HK-2 (cell line): ENCODE measurements at regions not wholly inside any gene's neighbourhood (a gene's known extent, or its start where the extent isn't known, plus 50 kb on each side); places are given as distances from the start of the nearest gene placed in this dataset.
"Not testable (repeated sequence)": the region's sequence is repeated elsewhere in the genome, so short reads cannot be mapped to it uniquely, and the experiment has no call there.

Source experiments
- DNase-seq: peaks from one replicate; pipeline ENCODE4 v3.0.0-alpha.2; 2018; ENCODE audit not compliant: unreplicated experiment

- no peak for DNase-seq
Observed at GRCh38 chr9:22217254-22217653, 208.1 kb upstream of the CDKN2B start.

DNA sequence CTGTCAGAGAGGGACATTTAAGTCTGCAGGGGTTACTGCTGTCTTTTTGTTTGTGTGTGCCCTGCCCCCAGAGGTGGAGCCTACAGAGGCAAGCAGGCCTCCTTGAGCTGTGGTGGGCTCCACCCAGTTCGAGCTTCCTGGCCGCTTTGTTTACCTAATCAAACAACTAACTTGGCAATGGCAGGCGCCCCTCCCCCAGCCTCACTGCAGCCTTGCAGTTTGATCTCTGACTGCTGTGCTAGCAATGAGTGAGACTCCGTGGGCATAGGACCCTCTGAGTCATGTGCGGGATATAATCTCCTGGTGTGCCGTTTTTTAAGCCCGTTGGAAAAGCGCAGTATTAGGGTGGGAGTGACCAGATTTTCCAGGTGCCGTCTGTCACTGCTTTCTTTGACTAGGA, 216.8 kb upstream of the CDKN2B start:
- not testable (repeated sequence) for DNase-seq

- DNase-seq = no peak
Observed at GRCh38 chr9:22227986-22228385, 218.6 kb upstream of the DMRTA1 start.

DNA sequence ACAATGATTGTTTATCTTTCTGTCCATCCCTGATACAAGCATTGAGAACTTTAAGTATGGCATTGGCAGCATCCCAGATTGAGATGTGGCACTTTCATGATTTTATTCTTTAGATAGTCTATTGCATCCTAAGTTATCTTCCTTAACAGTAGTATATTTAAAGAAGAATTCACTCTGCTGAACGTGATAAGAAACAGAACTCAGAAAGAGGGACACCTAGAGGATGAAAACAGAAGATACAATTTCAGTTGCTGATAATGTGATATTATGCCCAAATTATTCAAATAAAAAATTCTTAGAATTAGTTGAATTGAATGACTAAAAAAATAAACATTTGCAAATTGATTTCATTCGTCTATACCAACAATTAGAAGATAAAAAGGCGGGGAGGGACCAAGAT, 218.1 kb upstream of the DMRTA1 start:
- DNase-seq = no peak

- DNase-seq = no peak
Observed at GRCh38 chr9:22229069-22229468, 217.6 kb upstream of the DMRTA1 start.

DNA sequence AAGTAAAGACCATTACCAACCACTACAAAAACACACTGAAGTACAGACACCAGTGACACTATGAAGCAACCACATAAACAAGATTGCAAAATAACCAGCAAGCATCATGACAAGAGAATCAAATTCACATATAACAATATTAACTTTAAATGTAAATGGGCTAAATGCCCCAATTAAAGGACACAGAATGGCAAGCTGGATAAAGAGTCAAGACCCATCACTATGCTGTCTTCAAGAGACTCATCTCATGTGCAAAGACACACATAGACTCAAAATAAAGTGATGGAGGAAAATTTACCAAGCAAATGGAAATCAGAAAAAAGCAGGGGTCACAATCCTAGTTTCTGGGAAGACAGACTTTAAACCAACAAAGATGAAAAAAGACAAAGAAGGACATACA, 215.3 kb upstream of the DMRTA1 start:
- DNase-seq = not testable (repeated sequence)

DNA sequence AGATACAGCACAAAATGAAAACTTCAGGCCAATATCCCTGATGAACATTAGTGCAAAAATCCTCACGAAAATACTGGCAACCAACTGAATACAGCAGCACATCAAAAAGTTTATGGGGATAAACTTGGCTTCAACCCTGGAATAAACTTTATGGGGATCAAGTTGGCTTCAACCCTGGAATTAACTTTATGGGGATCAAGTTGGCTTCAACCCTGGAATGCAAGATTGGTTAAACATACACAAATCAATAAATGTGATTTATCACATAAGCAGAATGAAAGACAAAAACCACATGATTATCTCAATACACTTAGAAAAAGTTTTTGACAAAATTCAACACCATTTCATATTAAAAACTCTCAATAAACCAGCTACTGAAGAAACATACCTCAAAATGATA, 213.7 kb upstream of the DMRTA1 start:
- DNase-seq = no peak

DNA sequence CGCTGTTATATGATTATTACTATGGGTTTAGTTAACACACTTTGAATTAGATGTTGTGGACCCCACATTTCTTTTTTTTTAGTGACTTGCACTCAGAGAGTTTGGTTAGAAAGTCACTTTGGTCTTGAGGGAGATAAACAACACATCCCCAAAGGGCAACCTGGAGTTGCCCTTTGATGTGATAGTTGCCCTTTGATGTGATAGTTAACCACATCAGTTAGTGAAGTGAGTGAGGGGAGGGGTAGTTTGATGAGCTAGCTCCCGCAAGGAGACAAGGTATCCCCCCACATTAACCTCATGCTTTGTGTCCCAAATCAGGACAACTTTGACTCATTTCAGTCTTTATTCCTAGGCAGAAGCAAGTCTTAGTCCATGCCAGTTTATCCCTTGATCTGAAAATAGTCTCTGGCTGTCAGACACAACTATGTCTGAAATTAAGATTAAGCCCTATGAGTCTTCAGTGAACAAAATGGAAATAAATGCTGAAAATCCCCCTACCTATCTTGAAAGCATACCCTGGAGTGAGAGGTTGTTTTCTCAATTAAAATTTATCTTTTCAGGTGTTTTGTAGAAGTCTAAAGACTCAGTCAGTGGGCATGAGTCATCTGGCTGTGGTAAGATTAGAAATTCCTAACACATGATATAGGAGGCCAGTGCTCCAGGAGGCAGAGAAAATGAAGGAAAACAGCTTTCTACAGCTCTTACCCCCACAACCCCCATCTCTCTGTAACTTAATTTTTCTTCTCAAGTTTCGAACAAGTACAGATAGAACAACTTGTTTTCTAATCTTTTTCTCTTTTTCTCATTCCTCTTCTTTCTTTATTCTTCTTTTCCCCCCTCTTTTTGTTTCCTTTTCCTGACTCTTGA, 208.9 kb upstream of the DMRTA1 start:
- DNase-seq = no peak

GRCh38 chr9:22238809-22239684, 207.6 kb upstream of the DMRTA1 start:
- no peak for DNase-seq

GRCh38 chr9:22240619-22241018, 206.0 kb upstream of the DMRTA1 start:
- no peak for DNase-seq

GRCh38 chr9:22241024-22241423, 205.6 kb upstream of the DMRTA1 start:
- no peak for DNase-seq

GRCh38 chr9:22241611-22242010, 205.0 kb upstream of the DMRTA1 start:
- DNase-seq = no peak

- peak; percentile 24 for DNase-seq
Observed at GRCh38 chr9:22244139-22245011, 202.2 kb upstream of the DMRTA1 start.

DNA sequence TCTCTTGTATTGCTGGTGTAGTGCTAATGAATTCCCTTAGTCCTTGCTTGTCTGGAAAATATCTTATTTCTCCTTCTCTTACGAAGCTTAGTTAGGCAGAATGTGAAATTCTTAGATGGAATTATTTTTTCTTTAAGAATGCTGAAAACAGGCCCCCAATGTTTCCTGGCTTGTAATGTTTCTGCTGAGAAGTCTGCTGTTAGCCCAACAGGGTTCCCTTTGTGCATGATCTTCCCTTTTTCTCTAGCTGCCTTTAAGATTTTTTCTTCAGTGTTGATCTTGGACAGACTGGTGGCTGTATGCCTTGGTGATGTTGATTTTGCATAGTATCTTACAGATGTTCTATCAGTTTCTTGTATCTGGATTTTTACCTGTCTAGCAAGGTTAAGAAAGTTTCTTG, 191.3 kb upstream of the DMRTA1 start:
- no peak for DNase-seq

GRCh38 chr9:22256381-22256780, 190.2 kb upstream of the DMRTA1 start:
- no peak for DNase-seq

- DNase-seq = no peak
Observed at GRCh38 chr9:22257026-22257816, 189.4 kb upstream of the DMRTA1 start.

DNA sequence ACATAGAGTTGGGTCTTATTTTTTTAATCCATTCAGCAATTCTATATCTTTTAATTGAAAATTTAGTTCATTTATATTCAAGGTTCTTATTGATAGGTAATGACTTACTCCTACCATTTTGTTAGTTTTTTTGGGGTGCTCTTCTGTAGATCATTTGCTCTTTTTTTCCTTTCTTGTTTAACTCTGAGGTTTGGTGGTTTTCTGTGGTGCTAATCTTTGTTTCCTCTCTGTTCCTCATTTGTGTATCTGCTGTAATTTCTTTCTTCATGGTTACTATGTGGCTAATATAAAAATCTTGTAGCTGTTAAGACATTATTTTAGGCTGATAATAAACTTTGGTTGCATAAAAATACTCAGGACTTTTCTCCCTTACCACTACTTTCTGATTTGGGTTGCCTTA, 181.6 kb upstream of the DMRTA1 start:
- no peak for DNase-seq

- DNase-seq = no peak
Observed at GRCh38 chr9:22265534-22265933, 181.1 kb upstream of the DMRTA1 start.

DNA sequence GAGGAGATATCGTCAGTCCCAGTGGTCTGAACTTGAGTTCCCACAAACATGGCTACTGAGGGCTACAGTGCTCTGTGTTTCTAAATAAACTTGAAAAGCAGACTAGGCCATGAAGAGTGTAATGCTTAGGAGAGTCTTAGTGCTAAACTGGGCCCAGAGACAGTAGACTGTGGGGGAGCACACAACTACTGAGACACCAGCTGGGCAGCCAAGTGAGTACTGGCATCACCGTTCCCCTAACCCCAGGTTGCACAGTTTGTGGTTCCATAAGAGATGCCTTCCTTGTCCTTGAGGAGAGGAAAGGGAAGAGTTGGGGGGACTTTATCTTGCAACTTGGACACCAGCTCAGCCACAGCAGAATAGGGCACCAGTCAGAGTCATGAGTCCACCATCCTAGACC, 172.1 kb upstream of the DMRTA1 start:
- DNase-seq = no peak

DNA sequence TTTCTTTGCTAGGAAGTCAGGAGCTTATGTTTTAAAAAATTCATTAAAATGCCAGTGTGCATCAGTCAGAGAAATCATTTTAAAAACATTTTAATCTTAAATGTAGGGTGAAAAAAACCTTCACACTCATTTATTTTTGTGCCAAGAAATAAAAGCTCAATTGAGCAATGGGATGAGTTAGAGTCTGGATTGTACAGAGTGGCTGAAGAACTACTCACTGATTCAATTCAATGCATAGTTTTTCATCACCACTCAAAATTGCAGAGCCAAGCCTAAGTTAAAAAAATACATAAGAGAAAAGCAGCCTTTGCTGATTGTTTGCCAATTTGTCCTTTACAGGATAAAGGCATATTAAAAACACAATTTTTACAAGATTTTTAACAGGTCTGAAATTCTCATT, 168.2 kb upstream of the DMRTA1 start:
- no peak for DNase-seq

DNA sequence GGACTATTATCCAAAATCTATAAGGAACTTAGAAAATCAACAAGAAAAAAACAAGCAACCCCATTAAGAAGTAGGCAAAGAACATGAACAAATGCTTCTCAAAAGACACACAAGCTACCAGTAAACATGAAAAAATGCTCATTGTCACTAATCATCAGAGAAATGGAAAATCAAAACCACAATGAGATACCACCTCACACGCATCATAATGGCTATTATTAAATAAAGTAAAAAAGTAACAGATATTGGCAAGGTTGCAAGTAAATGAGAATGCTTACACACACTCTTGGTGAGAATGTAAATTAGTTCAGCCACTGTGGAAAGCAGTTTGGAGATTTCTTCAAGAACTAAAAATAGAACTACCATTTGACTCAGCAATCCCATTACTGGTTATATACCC, 167.0 kb upstream of the DMRTA1 start:
- no peak for DNase-seq
